NCI-H1930 (cell line): ENCODE measurements at regions not wholly inside any gene's neighbourhood (a gene's known extent, or its start where the extent isn't known, plus 50 kb on each side); places are given as distances from the start of the nearest gene placed in this dataset.

Experiments used
- DNase-seq, 2 experiments: peaks; one replicate each; lab custom pipeline; 2025; lab: John Stamatoyannopoulos, UW

GRCh38 chr16:5649762-5650743 lies 552.5 kb upstream of the EEF2KMT start:
- DNase-seq = no peak

GRCh38 chr16:5647051-5647450 lies 549.5 kb upstream of the EEF2KMT start:
- no peak for DNase-seq

- no peak for DNase-seq
Observed at GRCh38 chr16:5643855-5644531, 546.4 kb upstream of the EEF2KMT start.

GRCh38 chr16:5642436-5642835 lies 544.8 kb upstream of the EEF2KMT start:
- no peak for DNase-seq

GRCh38 chr16:5642011-5642410 lies 544.4 kb upstream of the EEF2KMT start:
- DNase-seq = no peak

- DNase-seq = no peak
Observed at GRCh38 chr16:5640883-5641282, 543.3 kb upstream of the EEF2KMT start.

GRCh38 chr16:5639531-5639930 lies 541.9 kb upstream of the EEF2KMT start:
- no peak for DNase-seq

- DNase-seq = no peak
Observed at GRCh38 chr16:5635331-5635730, 537.7 kb upstream of the EEF2KMT start.

GRCh38 chr16:5634666-5635180 lies 537.1 kb upstream of the EEF2KMT start:
- no peak for DNase-seq

GRCh38 chr16:5633845-5634440 lies 536.3 kb upstream of the EEF2KMT start:
- DNase-seq = peak; percentile 10 to 26

- DNase-seq = no peak
Observed at GRCh38 chr16:5622234-5622884, 524.8 kb upstream of the EEF2KMT start.

- no peak for DNase-seq
Observed at GRCh38 chr16:5621826-5622225, 524.2 kb upstream of the EEF2KMT start.

GRCh38 chr16:5619304-5619703 lies 521.7 kb upstream of the EEF2KMT start:
- no peak for DNase-seq

- DNase-seq = no peak
Observed at GRCh38 chr16:5616841-5617240, 519.2 kb upstream of the EEF2KMT start.

- peak; percentile 35 to 78 for DNase-seq
Observed at GRCh38 chr16:5615868-5616642, 518.5 kb upstream of the EEF2KMT start.

GRCh38 chr16:5607169-5607568 lies 509.6 kb upstream of the EEF2KMT start:
- DNase-seq = no peak

- no peak for DNase-seq
Observed at GRCh38 chr16:5605404-5605803, 507.8 kb upstream of the EEF2KMT start.

GRCh38 chr16:5604770-5605169 lies 507.2 kb upstream of the EEF2KMT start:
- peak; percentile 8 to 32 for DNase-seq

- no peak for DNase-seq
Observed at GRCh38 chr16:5603836-5604235, 506.2 kb upstream of the EEF2KMT start.

GRCh38 chr16:5601957-5602356 lies 504.4 kb upstream of the EEF2KMT start:
- no peak for DNase-seq

GRCh38 chr16:5598793-5599192 lies 501.2 kb upstream of the EEF2KMT start:
- DNase-seq = no peak
